Suprapubic skin (tissue), 4 donors: ENCODE measurements at regions not wholly inside any gene's neighbourhood (a gene's known extent, or its start where the extent isn't known, plus 50 kb on each side); places are given as distances from the start of the nearest gene placed in this dataset.

Source experiments
- DNase-seq, 2 donors: peaks; one replicate each; pipeline ENCODE4 v3.0.0-alpha.2; 2019; ENCODE audit warnings: low spot score in 2 of 2
- H3K27ac ChIP-seq: fragments of 200-600 bp; sonication (generic); one replicate; pipeline ENCODE4 v1.5.1; 2019
- H3K27me3 ChIP-seq: fragments of 200-600 bp; sonication (generic); one replicate; pipeline ENCODE4 v1.5.1; 2019
- H3K36me3 ChIP-seq: fragments of 200-600 bp; sonication (generic); one replicate; pipeline ENCODE4 v1.5.1; 2019
- H3K4me1 ChIP-seq: fragments of 200-600 bp; sonication (generic); one replicate; pipeline ENCODE4 v1.5.1; 2019
- H3K4me3 ChIP-seq: fragments of 200-600 bp; sonication (generic); one replicate; pipeline ENCODE4 v1.5.1; 2019; ENCODE audit warnings: mild to moderate bottlenecking
- H3K9me3 ChIP-seq: fragments of 200-600 bp; sonication (generic); one replicate; pipeline ENCODE4 v1.5.1; 2019
- CTCF ChIP-seq, 2 donors: fragments of 200-600 bp in 1 of 2; fragments of 450-650 bp in 1 of 2; sonication (generic) in 1 of 2; IDR thresholded peaks; one replicate each; pipeline ENCODE4 v1.5.1; 2016 to 2019; ENCODE audit warnings: antibody characterized with exemption in 2 of 2, mild to moderate bottlenecking in 1 of 2, moderate library complexity in 1 of 2
- EP300 ChIP-seq: sonication (generic); formaldehyde crosslinking; IDR thresholded peaks from one replicate; pipeline ENCODE4 v1.6.1; 2017; ENCODE audit warnings: antibody characterized with exemption
- POLR2A ChIP-seq, 2 donors: fragments of 450-650 bp; IDR thresholded peaks; one replicate each; pipeline ENCODE4 v1.6.1; 2017; ENCODE audit warnings: antibody characterized with exemption in 2 of 2, mild to moderate bottlenecking in 2 of 2, moderate library complexity in 2 of 2
- POLR2AphosphoS5 ChIP-seq, 3 donors: sonication (generic); formaldehyde crosslinking; IDR thresholded peaks; one replicate each; pipeline ENCODE4 v1.6.1; 2017; ENCODE audit warnings: antibody characterized with exemption in 3 of 3
- WGBS: methylation state at CpG from one replicate; pipeline ENCODE4 v1.1.5; 2018; 5-methylcytosine and 5-hydroxymethylcytosine counted together

GRCh38 chr3:74546426-74546825, 68.0 kb downstream of the CNTN3 start:
- H3K27me3 ChIP-seq, result no peaks in the 10 kb centered on the region
- no peaks in the 10 kb centered on the region for H3K36me3 ChIP-seq
- H3K27ac ChIP-seq, result no peak overlapping the region
- no peak for TF ChIP-seq CTCF (IDR thresholded peaks at IDR 0.05)
- TF ChIP-seq POLR2A (IDR thresholded peaks at IDR 0.05), result no peak
- TF ChIP-seq EP300, result no peak
- TF ChIP-seq POLR2AphosphoS5 (IDR thresholded peaks at IDR 0.05), result no peak
- no peak for DNase-seq
- H3K4me1 ChIP-seq, result no peaks in the 10 kb centered on the region
- 49% methylated on average over 4 of the region's 4 CpGs for WGBS
- H3K4me3 ChIP-seq, result no peak overlapping the region
- peaks cover 5% of the 10 kb centered on the region for H3K9me3 ChIP-seq

GRCh38 chr3:74542441-74542840, 72.0 kb downstream of the CNTN3 start:
- no peaks in the 10 kb centered on the region for H3K9me3 ChIP-seq
- no peaks in the 10 kb centered on the region for H3K27me3 ChIP-seq
- H3K36me3 ChIP-seq, result no peaks in the 10 kb centered on the region
- DNase-seq, result no peak
- H3K27ac ChIP-seq, result no peak overlapping the region
- 94% methylated on average over 2 of the region's 2 CpGs for WGBS
- H3K4me3 ChIP-seq, result no peak overlapping the region
- H3K4me1 ChIP-seq, result no peaks in the 10 kb centered on the region
- no peak for TF ChIP-seq POLR2A (IDR thresholded peaks at IDR 0.05)
- no peak for TF ChIP-seq POLR2AphosphoS5 (IDR thresholded peaks at IDR 0.05)
- TF ChIP-seq CTCF (IDR thresholded peaks at IDR 0.05), result no peak
- no peak for TF ChIP-seq EP300

- Histone ChIP-seq H3K36me3 (no peaks in the 10 kb centered on the region), H3K4me1 (no peaks in the 10 kb centered on the region), H3K4me3 (no peak overlapping the region), H3K27me3 (no peaks in the 10 kb centered on the region), H3K9me3 (no peaks in the 10 kb centered on the region), H3K27ac (no peak overlapping the region)
- 57% methylated on average over 3 of the region's 3 CpGs for WGBS
- TF ChIP-seq EP300 (no peak), POLR2A (IDR thresholded peaks at IDR 0.05) (no peak), CTCF (IDR thresholded peaks at IDR 0.05) (no peak), POLR2AphosphoS5 (IDR thresholded peaks at IDR 0.05) (no peak)
- DNase-seq, result no peak
Measured at GRCh38 chr3:74539876-74540275, 74.6 kb downstream of the CNTN3 start.

- H3K27ac ChIP-seq, result no peak overlapping the region
- H3K9me3 ChIP-seq, result no peaks in the 10 kb centered on the region
- 28% methylated on average over 1 of the region's 1 CpG for WGBS
- H3K36me3 ChIP-seq, result no peaks in the 10 kb centered on the region
- no peaks in the 10 kb centered on the region for H3K4me1 ChIP-seq
- no peak for DNase-seq
- no peaks in the 10 kb centered on the region for H3K27me3 ChIP-seq
- H3K4me3 ChIP-seq, result no peak overlapping the region
- TF ChIP-seq CTCF (IDR thresholded peaks at IDR 0.05) (no peak), EP300 (no peak), POLR2AphosphoS5 (IDR thresholded peaks at IDR 0.05) (no peak), POLR2A (IDR thresholded peaks at IDR 0.05) (no peak)
Measured at GRCh38 chr3:74538669-74539068, 75.8 kb downstream of the CNTN3 start.

GRCh38 chr3:74537857-74538256, 76.6 kb downstream of the CNTN3 start:
- no peaks in the 10 kb centered on the region for H3K27me3 ChIP-seq
- 96% methylated on average over 2 of the region's 2 CpGs for WGBS
- no peak overlapping the region for H3K4me3 ChIP-seq
- H3K9me3 ChIP-seq, result no peaks in the 10 kb centered on the region
- TF ChIP-seq POLR2A (IDR thresholded peaks at IDR 0.05) (no peak), POLR2AphosphoS5 (IDR thresholded peaks at IDR 0.05) (no peak), EP300 (no peak), CTCF (IDR thresholded peaks at IDR 0.05) (no peak)
- H3K27ac ChIP-seq, result peak overlapping the region; percentile 58
- DNase-seq, result no peak
- H3K4me1 ChIP-seq, result no peaks in the 10 kb centered on the region
- no peaks in the 10 kb centered on the region for H3K36me3 ChIP-seq
